GM19023 (cell line): ENCODE measurements at regions not wholly inside any gene's neighbourhood (a gene's known extent, or its start where the extent isn't known, plus 50 kb on each side); places are given as distances from the start of the nearest gene placed in this dataset.
"Not testable (repeated sequence)": the region's sequence is repeated elsewhere in the genome, so short reads cannot be mapped to it uniquely, and the experiment has no call there.

Source experiments
- ATAC-seq: cut with Tn5 transposase; IDR thresholded peaks from one replicate; pipeline ENCODE4 v1.9.1; 2021; ENCODE audit warnings: mild to moderate bottlenecking, moderate library complexity; ENCODE audit not compliant: unreplicated experiment

- no peak for ATAC-seq
Observed at GRCh38 chr6:6995328-6995727, 112.4 kb upstream of the RREB1 start.

GRCh38 chr6:6996124-6996523 lies 111.6 kb upstream of the RREB1 start:
- no peak for ATAC-seq

- no peak for ATAC-seq
Observed at GRCh38 chr6:6997263-6998193, 110.2 kb upstream of the RREB1 start.

GRCh38 chr6:6998194-6998569 lies 109.6 kb upstream of the RREB1 start:
- no peak for ATAC-seq

GRCh38 chr6:7000825-7001777 lies 106.7 kb upstream of the RREB1 start:
- no peak for ATAC-seq

DNA sequence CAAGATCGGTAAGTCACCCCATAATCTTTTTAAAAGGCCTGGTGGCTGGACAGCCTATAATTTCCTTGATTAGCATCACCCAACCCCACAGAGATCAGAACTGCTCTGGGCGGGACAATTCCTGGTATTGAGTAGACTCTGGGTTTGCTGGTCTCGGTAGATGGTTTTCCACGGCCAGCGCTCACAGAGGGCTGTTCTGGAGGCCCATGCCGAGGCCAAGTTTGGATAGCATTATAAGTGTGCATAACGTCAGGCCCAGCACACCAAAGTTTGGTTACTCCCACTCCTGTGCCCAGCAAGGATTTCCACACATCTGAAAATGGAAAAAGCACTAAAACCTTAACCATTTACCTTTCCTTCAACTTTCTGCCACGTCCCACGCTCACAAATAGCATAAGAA lies 104.7 kb upstream of the RREB1 start:
- ATAC-seq = no peak

GRCh38 chr6:7004581-7005297 lies 103.0 kb upstream of the RREB1 start:
- ATAC-seq = no peak

DNA sequence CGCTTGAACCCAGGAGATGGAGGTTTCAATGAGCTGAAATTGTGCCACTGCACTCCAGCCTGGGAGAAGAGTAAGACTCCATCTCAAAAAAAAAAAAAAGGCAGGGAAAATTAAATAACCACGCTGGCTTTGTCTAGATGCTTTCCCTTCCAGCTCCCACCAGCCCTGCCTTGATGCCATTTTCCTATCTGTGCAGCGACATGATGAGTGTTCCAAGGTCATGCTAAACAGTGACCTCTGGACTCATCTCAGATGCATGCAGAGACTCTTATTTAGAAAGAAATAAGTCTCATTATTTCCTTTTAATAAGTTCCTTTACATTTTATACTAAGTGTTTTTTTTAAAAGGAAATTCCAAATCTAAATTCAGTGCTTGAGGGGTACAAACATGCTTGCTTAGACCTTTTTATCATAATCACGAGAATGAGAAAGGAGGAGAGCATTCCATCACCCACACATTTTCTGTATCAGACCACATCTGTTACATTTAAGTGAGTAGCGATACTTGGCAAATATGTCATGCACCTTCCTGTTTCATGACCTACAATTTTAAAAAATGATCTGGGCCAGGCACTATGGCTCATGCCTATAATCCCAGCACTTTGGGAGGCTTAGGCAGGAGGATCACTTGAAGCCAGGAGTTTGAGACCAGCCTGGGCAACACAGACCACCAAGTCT lies 101.1 kb upstream of the RREB1 start:
- ATAC-seq = no peak

DNA sequence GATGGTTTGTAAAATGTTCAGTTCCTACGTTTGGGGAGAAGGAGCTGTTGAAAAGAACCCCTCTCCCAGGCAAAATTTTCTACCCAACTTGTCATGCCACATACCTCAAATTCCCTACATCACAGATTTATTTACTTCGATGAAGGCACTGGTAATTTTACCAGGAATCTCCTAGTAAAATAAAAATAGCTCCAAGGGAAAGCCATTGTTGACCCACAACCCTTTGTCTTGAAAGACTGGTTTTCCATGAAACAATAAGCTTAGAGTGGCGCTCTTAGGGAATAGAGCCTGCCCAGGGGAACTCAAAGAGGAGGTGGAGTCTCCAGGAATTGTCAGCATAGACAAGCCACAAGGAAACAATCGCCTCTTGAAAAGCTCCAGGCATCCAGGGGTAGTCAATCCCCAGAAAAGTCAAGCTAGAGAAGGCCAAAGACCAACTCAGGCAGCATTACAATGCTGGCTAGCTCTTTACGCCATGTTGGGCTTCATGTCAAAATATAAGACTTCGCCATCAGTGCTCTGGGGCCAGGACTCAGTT lies 99.2 kb upstream of the RREB1 start:
- ATAC-seq = no peak

DNA sequence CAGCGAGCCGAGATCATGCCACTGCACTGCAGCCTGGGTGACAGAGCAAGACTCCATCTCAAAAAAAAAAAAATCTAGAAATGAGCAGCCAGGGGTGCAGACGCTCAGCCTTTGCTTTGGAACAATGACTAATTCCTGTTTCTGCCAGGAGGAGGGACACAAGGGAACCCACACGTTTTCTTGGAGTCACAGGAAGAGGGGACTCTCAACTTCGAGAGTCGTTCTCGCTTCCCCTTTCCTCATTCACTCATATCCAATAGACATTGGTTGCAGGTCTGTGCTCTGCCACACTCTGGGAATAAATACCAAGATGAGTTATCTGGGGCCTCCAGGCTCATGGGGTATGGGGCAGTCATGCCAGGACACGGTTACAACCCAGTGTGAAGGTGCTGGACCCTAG lies 91.5 kb upstream of the RREB1 start:
- ATAC-seq = no peak

GRCh38 chr6:7021301-7021700 lies 86.5 kb upstream of the RREB1 start:
- no peak for ATAC-seq

- no peak for ATAC-seq
Observed at GRCh38 chr6:7025861-7026260, 81.9 kb upstream of the RREB1 start.

DNA sequence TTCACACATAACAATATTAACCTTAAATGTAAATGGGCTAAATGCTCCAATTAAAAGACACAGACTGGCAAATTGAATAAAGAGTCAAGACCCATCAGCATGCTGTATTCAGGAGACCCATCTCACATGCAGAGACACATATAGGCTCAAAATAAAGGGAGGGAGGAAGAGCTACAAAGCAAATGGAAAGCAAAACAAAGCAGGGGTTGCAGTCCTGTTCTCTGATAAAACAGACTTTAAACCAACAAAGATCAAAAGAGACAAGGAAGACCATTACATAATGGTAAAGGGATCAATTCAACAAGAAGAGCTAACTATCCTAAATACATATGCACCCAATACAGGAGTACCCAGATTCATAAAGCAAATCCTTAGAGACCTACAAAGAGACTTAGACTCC lies 78.8 kb upstream of the RREB1 start:
- not testable (repeated sequence) for ATAC-seq

GRCh38 chr6:7030968-7031367 lies 76.8 kb upstream of the RREB1 start:
- ATAC-seq = not testable (repeated sequence)

DNA sequence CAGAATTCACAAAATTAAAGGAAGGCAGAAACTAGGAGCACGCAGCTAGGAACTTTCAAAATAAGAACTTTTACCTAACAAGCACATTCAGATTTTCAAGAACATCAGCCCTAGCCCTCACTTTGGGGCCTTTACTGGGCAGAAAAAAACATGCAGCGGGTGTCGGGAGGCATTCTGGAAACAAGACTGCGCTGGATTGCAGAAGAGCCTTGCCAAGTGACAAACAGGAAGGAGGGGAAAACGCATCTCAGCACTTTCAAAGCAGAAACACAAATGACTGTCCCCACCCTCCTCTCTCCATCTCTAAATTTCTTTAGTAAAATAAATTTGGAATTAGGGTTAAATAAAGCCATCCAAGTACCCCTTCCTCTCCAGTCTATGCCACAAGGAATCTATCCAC lies 74.6 kb upstream of the RREB1 start:
- no peak for ATAC-seq

GRCh38 chr6:7034055-7034454 lies 73.7 kb upstream of the RREB1 start:
- no peak for ATAC-seq

- ATAC-seq = no peak
Observed at GRCh38 chr6:7035837-7036249, 71.9 kb upstream of the RREB1 start.

GRCh38 chr6:7041511-7042026 lies 66.2 kb upstream of the RREB1 start:
- ATAC-seq = no peak

- ATAC-seq = no peak
Observed at GRCh38 chr6:7042056-7042653, 65.6 kb upstream of the RREB1 start.
